Neural cell (in vitro differentiated cells): ENCODE measurements at regions not wholly inside any gene's neighbourhood (a gene's known extent, or its start where the extent isn't known, plus 50 kb on each side); places are given as distances from the start of the nearest gene placed in this dataset.
A peak's percentile ranks its signal among the peaks of the same experiment; 100 is the strongest.

Experiments
- H2AFZ ChIP-seq: fragments of 200-600, 300-800 bp; sonication (generic), shearing (Covaris generic); 2 replicates; pipeline ENCODE4 v1.6.0; 2014; ENCODE audit warnings: low read depth, mild to moderate bottlenecking, antibody characterized with exemption, low read length, moderate library complexity
- H3F3A ChIP-seq: fragments of 200-600 bp; shearing (Covaris generic); 2 replicates; pipeline ENCODE4 v1.6.1; 2016; ENCODE audit warnings: mild to moderate bottlenecking, moderate library complexity, mixed read lengths, antibody characterized with exemption, low read length; ENCODE audit not compliant: insufficient read depth, poor library complexity, severe bottlenecking
- H3K27ac ChIP-seq: fragments of 200-600, 300-800 bp; sonication (generic), shearing (Covaris generic); 2 replicates; pipeline ENCODE4 v1.5.1; 2014; ENCODE audit warnings: mild to moderate bottlenecking, low read length, moderate library complexity
- H3K27me3 ChIP-seq: fragments of 300-800, 200-600 bp; sonication (generic), shearing (Covaris generic); 2 replicates; pipeline ENCODE4 v1.6.0; 2014; ENCODE audit warnings: mild to moderate bottlenecking, low read depth, low read length, moderate library complexity; ENCODE audit not compliant: insufficient read depth
- H3K36me3 ChIP-seq: fragments of 300-800, 200-600 bp; sonication (generic), shearing (Covaris generic); 2 replicates; pipeline ENCODE4 v1.5.1; 2014; ENCODE audit warnings: mild to moderate bottlenecking, antibody characterized with exemption, low read length, moderate library complexity; ENCODE audit not compliant: insufficient read depth
- H3K4me2 ChIP-seq: fragments of 300-800, 200-600 bp; sonication (generic), shearing (Covaris generic); 2 replicates; pipeline ENCODE4 v1.6.0; 2014; ENCODE audit warnings: mild to moderate bottlenecking, low read length
- H3K4me3 ChIP-seq: fragments of 300-800, 200-600 bp; sonication (generic), shearing (Covaris generic); 2 replicates; pipeline ENCODE4 v1.5.1; 2014; ENCODE audit warnings: mild to moderate bottlenecking, low read length, moderate library complexity
- H3K79me2 ChIP-seq: fragments of 200-600 bp; shearing (Covaris generic); replicated peaks from 2 replicates; pipeline ENCODE4 v1.6.0; 2014; ENCODE audit warnings: mild to moderate bottlenecking, low read length, moderate library complexity; ENCODE audit not compliant: insufficient read depth
- H3K9ac ChIP-seq: fragments of 300-800, 200-600 bp; sonication (generic), shearing (Covaris generic); 2 replicates; pipeline ENCODE4 v1.6.1; 2016; ENCODE audit warnings: mild to moderate bottlenecking, low read length, mixed read lengths
- H3K9me2 ChIP-seq: fragments of 200-600 bp; shearing (Covaris generic); 2 replicates; pipeline ENCODE4 v1.6.1; 2016; ENCODE audit warnings: mild to moderate bottlenecking, low read length, mixed read lengths; ENCODE audit not compliant: insufficient read depth
- H3K9me3 ChIP-seq: fragments of 200-600, 300-800 bp; sonication (generic), shearing (Covaris generic); 2 replicates; pipeline ENCODE4 v1.6.1; 2016; ENCODE audit warnings: mild to moderate bottlenecking, mixed run types, low read length, moderate library complexity, mixed read lengths
- H4K20me1 ChIP-seq: fragments of 200-600 bp; shearing (Covaris generic); 2 replicates; pipeline ENCODE4 v1.6.1; 2016; ENCODE audit warnings: mild to moderate bottlenecking, mixed run types; ENCODE audit not compliant: insufficient read depth
- EP300 ChIP-seq: fragments of 450-650 bp; conservative IDR thresholded peaks from 2 replicates; pipeline ENCODE4 v1.6.1; 2014; ENCODE audit warnings: antibody characterized with exemption, mild to moderate bottlenecking, moderate library complexity; ENCODE audit not compliant: poor library complexity, severe bottlenecking
- EZH2 ChIP-seq: fragments of 200-600, 300-800 bp; shearing (Covaris generic), sonication (generic); IDR thresholded peaks from 2 replicates; pipeline ENCODE4 v1.6.1; 2014; ENCODE audit warnings: antibody characterized with exemption, low read length, borderline replicate concordance, mild to moderate bottlenecking; ENCODE audit not compliant: insufficient read depth, poor library complexity, severe bottlenecking
- MXI1 ChIP-seq: fragments of 450-650 bp; conservative IDR thresholded peaks from 2 replicates; pipeline ENCODE4 v1.6.1; 2014; ENCODE audit warnings: antibody characterized with exemption, mild to moderate bottlenecking; ENCODE audit not compliant: poor library complexity, severe bottlenecking
- POLR2AphosphoS5 ChIP-seq: IDR thresholded peaks from 2 replicates; pipeline ENCODE4 v1.6.1; 2012
- RAD21 ChIP-seq: fragments of 450-650 bp; conservative IDR thresholded peaks from 2 replicates; pipeline ENCODE4 v1.6.1; 2014; ENCODE audit warnings: antibody characterized with exemption, mild to moderate bottlenecking, moderate library complexity
- REST ChIP-seq: IDR thresholded peaks from 2 replicates; pipeline ENCODE4 v1.6.1; 2012; ENCODE audit warnings: borderline replicate concordance
- SMC3 ChIP-seq: fragments of 450-650 bp; conservative IDR thresholded peaks from 2 replicates; pipeline ENCODE4 v1.6.1; 2014; ENCODE audit warnings: antibody characterized with exemption, mild to moderate bottlenecking, moderate library complexity; ENCODE audit not compliant: poor library complexity
- TAF1 ChIP-seq: IDR thresholded peaks from 2 replicates; pipeline ENCODE4 v1.6.1; 2012; ENCODE audit warnings: low read depth
- TF ChIP-seq, protein P1 (sequence below): fragments of 450-650 bp; IDR thresholded peaks from 2 replicates; pipeline ENCODE4 v1.5.1; 2014; ENCODE audit warnings: antibody characterized with exemption, mild to moderate bottlenecking, moderate library complexity; ENCODE audit not compliant: poor library complexity, severe bottlenecking

GRCh38 chr20:40547483-40548091, 141.4 kb downstream of the MAFB start:
- Histone ChIP-seq H3K79me2 (no peaks in the 10 kb centered on the region), H3K9ac (no peak overlapping the region), H3K9me3 (no peaks in the 10 kb centered on the region), H4K20me1 (no peaks in the 10 kb centered on the region), H3K4me2 (no peak overlapping the region), H3K36me3 (no peaks in the 10 kb centered on the region), H3K27ac (peak overlapping the region; percentile 40), H3K4me3 (no peak overlapping the region), H3K27me3 (no peaks in the 10 kb centered on the region), H3K9me2 (no peaks in the 10 kb centered on the region), H3F3A (no peaks in the 10 kb centered on the region), H2AFZ (no peak overlapping the region)
- TF ChIP-seq RAD21 (no peak), EP300 (no peak), TAF1 (no peak), MXI1 (no peak), SMC3 (no peak), POLR2AphosphoS5 (no peak), REST (no peak), EZH2 (no peak)
- TF ChIP-seq, protein P1, sequence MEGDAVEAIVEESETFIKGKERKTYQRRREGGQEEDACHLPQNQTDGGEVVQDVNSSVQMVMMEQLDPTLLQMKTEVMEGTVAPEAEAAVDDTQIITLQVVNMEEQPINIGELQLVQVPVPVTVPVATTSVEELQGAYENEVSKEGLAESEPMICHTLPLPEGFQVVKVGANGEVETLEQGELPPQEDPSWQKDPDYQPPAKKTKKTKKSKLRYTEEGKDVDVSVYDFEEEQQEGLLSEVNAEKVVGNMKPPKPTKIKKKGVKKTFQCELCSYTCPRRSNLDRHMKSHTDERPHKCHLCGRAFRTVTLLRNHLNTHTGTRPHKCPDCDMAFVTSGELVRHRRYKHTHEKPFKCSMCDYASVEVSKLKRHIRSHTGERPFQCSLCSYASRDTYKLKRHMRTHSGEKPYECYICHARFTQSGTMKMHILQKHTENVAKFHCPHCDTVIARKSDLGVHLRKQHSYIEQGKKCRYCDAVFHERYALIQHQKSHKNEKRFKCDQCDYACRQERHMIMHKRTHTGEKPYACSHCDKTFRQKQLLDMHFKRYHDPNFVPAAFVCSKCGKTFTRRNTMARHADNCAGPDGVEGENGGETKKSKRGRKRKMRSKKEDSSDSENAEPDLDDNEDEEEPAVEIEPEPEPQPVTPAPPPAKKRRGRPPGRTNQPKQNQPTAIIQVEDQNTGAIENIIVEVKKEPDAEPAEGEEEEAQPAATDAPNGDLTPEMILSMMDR, result no peak

GRCh38 chr20:40545478-40545877, 143.6 kb downstream of the MAFB start:
- Histone ChIP-seq H3K79me2 (no peaks in the 10 kb centered on the region), H3K9ac (no peak overlapping the region), H3K27me3 (no peaks in the 10 kb centered on the region), H3K4me3 (no peak overlapping the region), H3K9me3 (no peaks in the 10 kb centered on the region), H3K4me2 (no peak overlapping the region), H3K27ac (no peak overlapping the region), H4K20me1 (no peaks in the 10 kb centered on the region), H3K36me3 (no peaks in the 10 kb centered on the region), H2AFZ (no peak overlapping the region), H3F3A (no peaks in the 10 kb centered on the region), H3K9me2 (no peaks in the 10 kb centered on the region)
- TF ChIP-seq RAD21 (no peak), SMC3 (no peak), EZH2 (no peak), POLR2AphosphoS5 (no peak), MXI1 (no peak), REST (no peak), TAF1 (no peak), EP300 (no peak)
- TF ChIP-seq, protein P1, result no peak
